Retinal pigment epithelial cell (primary cell): ENCODE measurements at regions not wholly inside any gene's neighbourhood (a gene's known extent, or its start where the extent isn't known, plus 50 kb on each side); places are given as distances from the start of the nearest gene placed in this dataset.

Experiments
- DNase-seq: peaks from one replicate; pipeline ENCODE4 v3.0.0-alpha.2; 2010; ENCODE audit warnings: low read depth
- H3K4me3 ChIP-seq: 2 replicates; pipeline ENCODE4 v1.5.1; 2011; ENCODE audit warnings: mild to moderate bottlenecking, low read length, control low read depth, moderate library complexity
- TF ChIP-seq, protein P1 (sequence below): conservative IDR thresholded peaks from 2 replicates; pipeline ENCODE4 v1.5.1; 2011; ENCODE audit warnings: low read depth, low read length, control low read depth, inconsistent platforms

DNA sequence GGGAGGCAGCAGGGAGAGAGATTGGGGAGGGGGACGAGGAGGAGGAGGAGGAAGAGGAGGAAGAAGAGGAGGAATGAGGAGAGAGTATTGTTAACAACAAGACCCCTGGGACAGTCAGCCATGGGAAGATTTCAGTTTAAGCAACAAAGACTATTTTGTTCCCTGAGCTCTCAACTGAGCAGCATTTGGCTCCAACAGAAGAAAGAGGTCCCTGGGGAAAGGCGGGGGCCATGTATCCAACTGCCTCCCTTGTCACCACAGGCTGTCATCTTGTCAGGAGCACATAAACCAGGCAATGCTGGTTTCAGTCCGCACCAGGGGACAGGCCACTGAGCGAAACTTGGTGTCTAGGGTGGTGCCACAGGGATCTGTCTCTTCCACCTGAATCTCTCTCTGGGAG, 316.1 kb downstream of the TLE1 start:
- TF ChIP-seq, protein P1, sequence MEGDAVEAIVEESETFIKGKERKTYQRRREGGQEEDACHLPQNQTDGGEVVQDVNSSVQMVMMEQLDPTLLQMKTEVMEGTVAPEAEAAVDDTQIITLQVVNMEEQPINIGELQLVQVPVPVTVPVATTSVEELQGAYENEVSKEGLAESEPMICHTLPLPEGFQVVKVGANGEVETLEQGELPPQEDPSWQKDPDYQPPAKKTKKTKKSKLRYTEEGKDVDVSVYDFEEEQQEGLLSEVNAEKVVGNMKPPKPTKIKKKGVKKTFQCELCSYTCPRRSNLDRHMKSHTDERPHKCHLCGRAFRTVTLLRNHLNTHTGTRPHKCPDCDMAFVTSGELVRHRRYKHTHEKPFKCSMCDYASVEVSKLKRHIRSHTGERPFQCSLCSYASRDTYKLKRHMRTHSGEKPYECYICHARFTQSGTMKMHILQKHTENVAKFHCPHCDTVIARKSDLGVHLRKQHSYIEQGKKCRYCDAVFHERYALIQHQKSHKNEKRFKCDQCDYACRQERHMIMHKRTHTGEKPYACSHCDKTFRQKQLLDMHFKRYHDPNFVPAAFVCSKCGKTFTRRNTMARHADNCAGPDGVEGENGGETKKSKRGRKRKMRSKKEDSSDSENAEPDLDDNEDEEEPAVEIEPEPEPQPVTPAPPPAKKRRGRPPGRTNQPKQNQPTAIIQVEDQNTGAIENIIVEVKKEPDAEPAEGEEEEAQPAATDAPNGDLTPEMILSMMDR: no peak
- no peak overlapping the region for H3K4me3 ChIP-seq
- DNase-seq: no peak

DNA sequence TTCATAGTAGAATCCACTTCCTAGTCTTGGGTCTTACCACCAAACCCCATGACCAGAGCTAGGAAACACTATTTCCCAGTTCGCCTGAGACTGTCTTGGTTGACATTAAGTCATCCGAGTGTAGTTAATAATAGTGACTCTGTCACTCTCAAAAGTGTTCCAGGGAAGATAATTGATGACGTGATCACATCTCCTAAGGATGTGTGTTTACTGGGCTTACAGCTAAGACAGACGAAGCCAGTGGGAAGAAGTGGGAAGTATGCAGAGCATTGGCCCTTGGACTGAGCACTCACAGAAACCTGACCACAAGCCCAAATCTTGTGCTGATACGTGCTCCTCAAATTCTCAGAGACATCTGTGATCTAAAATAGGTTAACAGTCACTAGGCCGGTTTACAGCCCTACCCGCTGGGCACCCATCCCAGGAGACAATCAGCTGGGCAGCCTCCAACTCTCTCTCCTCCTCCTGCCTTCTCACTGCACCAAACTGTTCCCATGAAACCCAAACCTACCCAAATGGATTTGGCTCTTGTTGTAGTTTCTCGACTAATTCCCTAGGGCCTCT, 316.6 kb downstream of the TLE1 start:
- no peak for DNase-seq
- TF ChIP-seq, protein P1: no peak

DNA sequence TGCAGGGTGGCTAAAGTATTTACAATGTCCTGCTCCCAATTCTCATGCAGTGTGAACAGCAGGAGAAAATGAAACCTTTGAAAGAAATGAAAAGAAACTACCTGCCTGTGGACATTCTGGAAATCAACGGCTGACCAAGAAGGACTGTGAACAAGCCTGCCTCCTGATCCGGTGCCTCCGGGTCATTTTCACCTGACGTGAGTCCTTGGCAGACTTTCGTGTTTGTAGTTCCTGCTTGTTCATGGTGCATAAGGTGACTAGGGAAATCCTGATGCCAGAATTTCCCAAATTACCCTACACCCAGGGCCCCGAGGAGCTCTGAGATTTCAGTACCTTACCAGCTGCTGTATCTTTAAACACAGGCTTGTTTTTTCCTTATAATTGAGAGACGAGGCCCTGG, 317.5 kb downstream of the TLE1 start:
- TF ChIP-seq, protein P1: no peak
- H3K4me3 ChIP-seq: no peak overlapping the region
- DNase-seq: no peak

More for the DNA sequence above, 316.6 kb downstream of the TLE1 start:
- no peak overlapping the region for H3K4me3 ChIP-seq

DNA sequence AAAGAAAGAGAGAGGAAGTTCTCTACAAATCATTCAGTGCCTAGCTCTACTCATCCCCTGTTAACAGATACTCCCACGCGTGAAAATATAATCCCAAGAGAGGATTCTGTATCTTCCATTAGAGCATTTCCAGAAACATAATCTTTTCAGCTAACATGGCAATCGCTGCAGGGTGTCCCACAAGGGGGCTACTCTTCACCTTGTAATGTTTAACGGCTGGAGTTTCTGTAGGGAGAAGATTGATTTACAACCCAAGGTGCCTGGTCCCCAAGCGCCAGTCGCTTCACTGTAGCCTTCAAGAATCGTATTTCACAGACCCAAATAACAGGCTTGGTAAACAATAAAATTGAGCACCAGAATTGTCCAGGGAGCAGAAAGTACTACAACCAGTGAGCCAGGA, 318.7 kb downstream of the TLE1 start:
- no peak overlapping the region for H3K4me3 ChIP-seq
- TF ChIP-seq, protein P1: no peak
- DNase-seq: no peak

DNA sequence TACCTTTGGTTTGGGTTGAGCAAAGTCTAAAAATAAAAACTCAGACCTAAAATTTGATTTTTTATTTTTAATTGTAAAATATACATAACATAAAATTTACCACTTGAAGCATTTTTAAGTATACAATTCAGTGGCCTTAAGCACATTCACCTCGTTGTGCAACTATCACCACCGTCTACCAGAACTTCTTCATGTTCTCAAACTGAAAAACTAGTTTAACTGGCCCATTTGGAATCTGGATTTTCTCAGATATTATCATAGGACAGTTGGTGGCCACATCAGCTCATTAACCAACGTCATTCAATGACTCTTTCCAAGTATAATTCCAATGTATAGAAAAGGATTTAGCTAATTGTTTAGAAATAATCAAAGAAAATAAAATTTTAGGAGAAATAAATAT, 319.3 kb downstream of the TLE1 start:
- TF ChIP-seq, protein P1: no peak
- DNase-seq: no peak
- no peak overlapping the region for H3K4me3 ChIP-seq

DNA sequence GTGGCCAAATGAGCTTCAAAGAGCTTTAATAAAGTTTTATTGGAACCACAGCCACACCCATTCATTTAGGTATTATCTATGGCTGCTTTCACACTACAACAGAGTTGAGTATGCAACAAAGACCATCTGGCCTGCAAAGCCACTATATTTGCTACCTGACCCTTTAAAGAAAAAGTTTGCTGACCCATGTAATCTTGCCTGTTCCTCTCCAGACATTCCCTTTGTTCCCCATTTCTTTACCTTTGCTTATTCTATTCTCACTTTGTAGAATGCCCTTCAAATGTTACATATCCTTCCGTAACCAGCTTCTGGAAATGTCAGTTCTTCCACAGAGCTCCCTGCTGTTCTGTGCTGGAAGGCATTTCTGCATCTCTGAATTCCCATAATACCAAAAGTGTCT, 320.2 kb downstream of the TLE1 start:
- no peak for DNase-seq
- no peak overlapping the region for H3K4me3 ChIP-seq
- TF ChIP-seq, protein P1: no peak

DNA sequence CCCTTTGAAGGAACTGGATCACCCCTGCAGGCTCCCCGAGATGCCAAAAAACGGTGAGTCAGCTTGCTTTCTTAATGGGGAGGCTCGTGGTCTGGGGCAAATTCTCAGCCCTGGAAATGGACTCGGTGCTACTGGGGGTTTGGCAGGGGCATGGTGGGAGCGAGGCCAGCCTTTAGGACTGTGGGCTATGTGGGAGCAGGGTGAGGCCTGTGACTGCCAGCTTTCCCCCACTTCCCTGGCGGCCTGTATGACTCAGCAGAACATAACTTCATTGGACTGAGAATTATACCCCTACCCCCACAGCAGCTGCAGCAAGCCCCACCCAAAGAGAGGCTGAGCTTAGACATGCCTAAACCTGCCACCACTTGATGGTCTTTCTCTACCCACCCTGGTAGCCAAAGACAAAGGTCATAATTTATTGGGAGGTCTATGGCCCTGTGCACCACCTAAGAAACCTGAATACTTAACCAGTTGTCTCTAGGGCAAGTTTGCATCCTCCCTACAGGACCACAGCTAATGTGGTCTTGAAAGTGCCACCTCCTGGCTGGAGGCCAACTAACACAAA, 325.3 kb downstream of the TLE1 start:
- no peak overlapping the region for H3K4me3 ChIP-seq
- TF ChIP-seq, protein P1: no peak
- no peak for DNase-seq
